ENCODE measurements at regions not wholly inside any gene's neighbourhood (a gene's known extent, or its start where the extent isn't known, plus 50 kb on each side); places are given as distances from the start of the nearest gene placed in this dataset.

DNA sequence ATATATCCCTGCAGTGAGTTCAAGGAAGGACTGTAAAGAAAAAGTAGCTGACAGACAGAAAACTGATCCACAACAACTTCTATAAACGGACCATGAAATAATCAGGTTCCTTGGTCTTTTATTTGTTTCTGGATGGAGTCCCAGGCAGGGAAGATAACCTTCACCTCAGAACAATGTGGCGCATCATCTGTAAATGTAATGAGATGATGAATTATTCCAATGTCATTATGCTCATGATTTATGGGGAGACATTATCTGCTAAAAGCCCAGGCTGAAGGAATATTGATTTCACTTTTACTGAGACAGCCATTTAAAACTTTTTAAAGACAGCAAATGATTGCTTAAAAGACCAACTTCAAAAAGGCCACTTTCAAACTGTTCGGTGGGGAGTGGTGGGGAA, 354.9 kb upstream of the ADAMTS9 start:
- TF ChIP-seq, protein P1, sequence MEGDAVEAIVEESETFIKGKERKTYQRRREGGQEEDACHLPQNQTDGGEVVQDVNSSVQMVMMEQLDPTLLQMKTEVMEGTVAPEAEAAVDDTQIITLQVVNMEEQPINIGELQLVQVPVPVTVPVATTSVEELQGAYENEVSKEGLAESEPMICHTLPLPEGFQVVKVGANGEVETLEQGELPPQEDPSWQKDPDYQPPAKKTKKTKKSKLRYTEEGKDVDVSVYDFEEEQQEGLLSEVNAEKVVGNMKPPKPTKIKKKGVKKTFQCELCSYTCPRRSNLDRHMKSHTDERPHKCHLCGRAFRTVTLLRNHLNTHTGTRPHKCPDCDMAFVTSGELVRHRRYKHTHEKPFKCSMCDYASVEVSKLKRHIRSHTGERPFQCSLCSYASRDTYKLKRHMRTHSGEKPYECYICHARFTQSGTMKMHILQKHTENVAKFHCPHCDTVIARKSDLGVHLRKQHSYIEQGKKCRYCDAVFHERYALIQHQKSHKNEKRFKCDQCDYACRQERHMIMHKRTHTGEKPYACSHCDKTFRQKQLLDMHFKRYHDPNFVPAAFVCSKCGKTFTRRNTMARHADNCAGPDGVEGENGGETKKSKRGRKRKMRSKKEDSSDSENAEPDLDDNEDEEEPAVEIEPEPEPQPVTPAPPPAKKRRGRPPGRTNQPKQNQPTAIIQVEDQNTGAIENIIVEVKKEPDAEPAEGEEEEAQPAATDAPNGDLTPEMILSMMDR (IDR thresholded peaks at IDR 0.05; ENCODE audit: insufficient read depth, low read depth, low read length): no peak
- TF ChIP-seq EZH2 (IDR thresholded peaks at IDR 0.05; ENCODE audit: insufficient read depth, low read length): no peak
- H3K9me3 Mint-ChIP-seq (ENCODE audit: unreplicated experiment): no peaks in the 10 kb centered on the region

DNA sequence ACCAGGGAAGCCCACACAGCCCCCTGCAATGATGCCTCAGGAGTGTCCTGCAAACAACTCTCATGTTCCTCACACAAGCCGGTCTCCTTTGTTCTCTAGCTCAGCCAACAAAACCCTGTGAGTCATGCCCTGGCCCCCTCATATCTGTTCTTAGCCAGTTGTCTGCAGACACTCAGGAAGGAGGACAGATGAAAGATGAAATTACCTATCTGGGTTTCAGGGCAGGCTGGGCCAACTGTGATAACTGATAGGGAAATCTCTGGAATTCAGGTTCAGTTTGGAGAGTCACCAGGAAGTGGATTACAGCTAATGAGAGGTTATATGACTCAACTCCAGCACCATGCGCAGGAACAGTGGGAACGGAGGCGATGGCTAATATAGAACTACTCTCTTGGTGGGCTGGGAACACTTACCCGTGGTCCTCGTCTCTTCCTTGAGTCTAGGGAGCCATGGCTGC, 352.0 kb upstream of the ADAMTS9 start:
- TF ChIP-seq, protein P1 (IDR thresholded peaks at IDR 0.05; ENCODE audit: insufficient read depth, low read depth, low read length): no peak
- TF ChIP-seq EZH2 (IDR thresholded peaks at IDR 0.05; ENCODE audit: insufficient read depth, low read length): no peak
- H3K27ac ChIP-seq (ENCODE audit: low read depth, low read length): no peak overlapping the region
- H3K27me3 ChIP-seq (ENCODE audit: insufficient read depth, low read length): no peaks in the 10 kb centered on the region
- no peaks in the 10 kb centered on the region for H4K20me1 ChIP-seq (ENCODE audit: insufficient read depth, low read length)
- Mint-ChIP-seq H3K36me3 (ENCODE audit: low read depth, unreplicated experiment) (no peaks in the 10 kb centered on the region), H3K4me3 (ENCODE audit: unreplicated experiment) (no peak overlapping the region), H3K27ac (ENCODE audit: unreplicated experiment) (no peak overlapping the region), H3K4me1 (ENCODE audit: low read depth, unreplicated experiment) (no peaks in the 10 kb centered on the region), H3K27me3 (ENCODE audit: low read depth, unreplicated experiment) (no peaks in the 10 kb centered on the region), H3K9me3 (ENCODE audit: unreplicated experiment) (no peaks in the 10 kb centered on the region)
- DNase-seq (ENCODE audit: low read depth) (peak; percentile 91), FAIRE-seq (no peak)
- H2AFZ ChIP-seq (ENCODE audit: low read depth, low read length): no peak overlapping the region
- H3K9ac ChIP-seq (ENCODE audit: low read length): no peak overlapping the region
- peaks cover 10% of the 10 kb centered on the region for H3K4me1 ChIP-seq (ENCODE audit: insufficient read depth, low read length)
- H3K4me3 ChIP-seq (ENCODE audit: insufficient read depth, low read depth, low read length): no peak overlapping the region
- H3K79me2 ChIP-seq (ENCODE audit: insufficient read depth, low read length): no peaks in the 10 kb centered on the region
- no peaks in the 10 kb centered on the region for H3K9me3 ChIP-seq (ENCODE audit: insufficient read depth, low read depth, low read length)
- no peaks in the 10 kb centered on the region for H3K36me3 ChIP-seq (ENCODE audit: insufficient read depth, low read length)
- H3K4me2 ChIP-seq (ENCODE audit: low read length): peak overlapping the region; percentile 43

More for the DNA sequence above, 354.9 kb upstream of the ADAMTS9 start:
- FAIRE-seq (no peak), DNase-seq (ENCODE audit: low read depth) (no peak)
- Histone ChIP-seq H3K27ac (ENCODE audit: low read depth, low read length) (no peak overlapping the region), H3K9ac (ENCODE audit: low read length) (no peak overlapping the region), H3K36me3 (ENCODE audit: insufficient read depth, low read length) (no peaks in the 10 kb centered on the region), H3K79me2 (ENCODE audit: insufficient read depth, low read length) (no peaks in the 10 kb centered on the region), H3K4me2 (ENCODE audit: low read length) (no peak overlapping the region), H2AFZ (ENCODE audit: low read depth, low read length) (no peak overlapping the region), H3K27me3 (ENCODE audit: insufficient read depth, low read length) (no peaks in the 10 kb centered on the region), H3K4me3 (ENCODE audit: insufficient read depth, low read depth, low read length) (no peak overlapping the region), H3K4me1 (ENCODE audit: insufficient read depth, low read length) (peaks cover 10% of the 10 kb centered on the region), H4K20me1 (ENCODE audit: insufficient read depth, low read length) (no peaks in the 10 kb centered on the region), H3K9me3 (ENCODE audit: insufficient read depth, low read depth, low read length) (no peaks in the 10 kb centered on the region)
- Mint-ChIP-seq H3K36me3 (ENCODE audit: low read depth, unreplicated experiment) (no peaks in the 10 kb centered on the region), H3K27me3 (ENCODE audit: low read depth, unreplicated experiment) (no peaks in the 10 kb centered on the region), H3K27ac (ENCODE audit: unreplicated experiment) (no peak overlapping the region), H3K4me1 (ENCODE audit: low read depth, unreplicated experiment) (no peaks in the 10 kb centered on the region), H3K4me3 (ENCODE audit: unreplicated experiment) (no peak overlapping the region)

DNA sequence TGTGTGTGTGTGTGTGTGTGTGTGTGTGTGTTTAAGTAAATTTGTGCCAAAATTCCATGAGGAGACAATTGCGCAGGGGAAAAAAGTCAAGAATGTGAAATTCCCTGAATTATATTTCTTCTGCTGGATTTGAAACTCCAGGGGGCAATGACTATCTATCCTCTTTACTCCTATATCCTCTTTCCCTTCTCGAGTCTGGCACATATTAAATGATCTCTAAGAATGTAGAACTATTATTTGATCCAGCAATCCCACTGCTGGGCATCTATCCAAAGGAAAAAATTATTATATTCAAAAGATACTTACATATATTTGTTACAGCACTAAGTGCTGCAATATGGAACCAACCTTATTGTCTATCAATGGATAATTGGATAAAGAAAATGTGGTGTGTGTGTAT, 350.1 kb upstream of the ADAMTS9 start:
- Histone ChIP-seq H3K36me3 (ENCODE audit: insufficient read depth, low read length) (no peaks in the 10 kb centered on the region), H3K4me1 (ENCODE audit: insufficient read depth, low read length) (peaks cover 10% of the 10 kb centered on the region), H4K20me1 (ENCODE audit: insufficient read depth, low read length) (no peaks in the 10 kb centered on the region), H3K27ac (ENCODE audit: low read depth, low read length) (no peak overlapping the region), H2AFZ (ENCODE audit: low read depth, low read length) (no peak overlapping the region), H3K4me3 (ENCODE audit: insufficient read depth, low read depth, low read length) (no peak overlapping the region), H3K27me3 (ENCODE audit: insufficient read depth, low read length) (no peaks in the 10 kb centered on the region), H3K4me2 (ENCODE audit: low read length) (no peak overlapping the region), H3K9me3 (ENCODE audit: insufficient read depth, low read depth, low read length) (no peaks in the 10 kb centered on the region), H3K79me2 (ENCODE audit: insufficient read depth, low read length) (no peaks in the 10 kb centered on the region), H3K9ac (ENCODE audit: low read length) (no peak overlapping the region)
- no peak overlapping the region for H3K4me3 Mint-ChIP-seq (ENCODE audit: unreplicated experiment)
- no peaks in the 10 kb centered on the region for H3K36me3 Mint-ChIP-seq (ENCODE audit: low read depth, unreplicated experiment)
- no peak overlapping the region for H3K27ac Mint-ChIP-seq (ENCODE audit: unreplicated experiment)
- H3K9me3 Mint-ChIP-seq (ENCODE audit: unreplicated experiment): no peaks in the 10 kb centered on the region
- peaks cover 7% of the 10 kb centered on the region for H3K4me1 Mint-ChIP-seq (ENCODE audit: low read depth, unreplicated experiment)
- no peak for FAIRE-seq
- TF ChIP-seq, protein P1 (IDR thresholded peaks at IDR 0.05; ENCODE audit: insufficient read depth, low read depth, low read length): no peak
- TF ChIP-seq EZH2 (IDR thresholded peaks at IDR 0.05; ENCODE audit: insufficient read depth, low read length): no peak
- no peaks in the 10 kb centered on the region for H3K27me3 Mint-ChIP-seq (ENCODE audit: low read depth, unreplicated experiment)
- DNase-seq (ENCODE audit: low read depth): no peak
